Activated CD4-positive, alpha-beta memory T cell treated with anti-CD3 and anti-CD28 coated beads for 36 hours (primary cell): ENCODE measurements at regions not wholly inside any gene's neighbourhood (a gene's known extent, or its start where the extent isn't known, plus 50 kb on each side); places are given as distances from the start of the nearest gene placed in this dataset.
A peak's percentile ranks its signal among the peaks of the same experiment; 100 is the strongest.

Experiments used
- CTCF ChIA-PET: fragments of 350-600 bp; sonication (Branson Sonifier 250); formaldehyde crosslinking; loops from one replicate; lab custom pipeline; 2021; ENCODE audit warnings: antibody characterized with exemption, inconsistent platforms; lab: Charles Lee
- POLR2A ChIA-PET: fragments of 350-600 bp; sonication (Branson Sonifier 250); formaldehyde crosslinking; loops from one replicate; lab custom pipeline; 2021; ENCODE audit warnings: antibody characterized with exemption; lab: Charles Lee
- DNase-seq: peaks from one replicate; pipeline ENCODE4 v3.0.0-alpha.2; 2020
- H3K27ac Mint-ChIP-seq: one replicate; pipeline ENCODE4 v1.8.0; 2021; ENCODE audit warnings: mixed read lengths
- H3K27me3 Mint-ChIP-seq: one replicate; pipeline ENCODE4 v1.8.0; 2021; ENCODE audit warnings: mixed read lengths
- H3K36me3 Mint-ChIP-seq: one replicate; pipeline ENCODE4 v1.8.0; 2021; ENCODE audit warnings: mixed read lengths
- H3K4me1 Mint-ChIP-seq: one replicate; pipeline ENCODE4 v1.8.0; 2021; ENCODE audit warnings: low read depth, mixed read lengths
- H3K4me3 Mint-ChIP-seq: one replicate; pipeline ENCODE4 v1.8.0; 2021; ENCODE audit warnings: mild to moderate bottlenecking, mixed read lengths
- H3K9me3 Mint-ChIP-seq: one replicate; pipeline ENCODE4 v1.8.0; 2021; ENCODE audit warnings: mixed read lengths
- intact Hi-C: fragments of 100-400 bp; cut with micrococcal nuclease; formaldehyde crosslinking; loops from one replicate; pipeline ENCODE4 v1.15.1; 2023

DNA sequence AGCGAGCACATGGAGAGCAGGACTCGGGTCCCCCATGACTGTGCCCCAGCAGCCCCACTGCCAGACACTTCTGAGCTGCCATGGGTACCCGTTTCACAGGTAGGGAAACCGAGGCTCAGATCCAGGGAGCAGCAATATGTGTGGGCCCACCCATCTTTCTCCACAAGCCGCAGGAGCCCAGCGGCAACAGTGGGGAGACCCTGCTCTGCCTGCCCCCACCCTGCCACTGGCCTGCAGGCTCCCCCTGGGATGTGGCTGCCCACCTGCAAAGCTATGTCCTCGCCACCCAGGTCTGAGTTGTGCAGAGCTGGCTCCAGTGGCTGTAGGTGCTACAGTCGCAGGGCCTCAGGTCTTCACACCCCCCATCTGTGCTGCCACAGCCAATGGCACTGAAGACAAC lies 50.6 kb upstream of the C1QTNF9B start:
- no peak for DNase-seq
- peaks cover 14% of the 10 kb centered on the region for H3K27me3 Mint-ChIP-seq
- ChIA-PET POLR2A (no interaction called here), CTCF (interaction anchor here (1.5 kb wide), 1 partner anchor 13 kb away, joined by 3 read pairs; no protein-coding TSS in a partner anchor)
- intact Hi-C loops: no loop called here
- H3K27ac Mint-ChIP-seq: no peak overlapping the region
- H3K36me3 Mint-ChIP-seq: no peaks in the 10 kb centered on the region
- no peaks in the 10 kb centered on the region for H3K4me1 Mint-ChIP-seq
- no peaks in the 10 kb centered on the region for H3K9me3 Mint-ChIP-seq
- no peak overlapping the region for H3K4me3 Mint-ChIP-seq

DNA sequence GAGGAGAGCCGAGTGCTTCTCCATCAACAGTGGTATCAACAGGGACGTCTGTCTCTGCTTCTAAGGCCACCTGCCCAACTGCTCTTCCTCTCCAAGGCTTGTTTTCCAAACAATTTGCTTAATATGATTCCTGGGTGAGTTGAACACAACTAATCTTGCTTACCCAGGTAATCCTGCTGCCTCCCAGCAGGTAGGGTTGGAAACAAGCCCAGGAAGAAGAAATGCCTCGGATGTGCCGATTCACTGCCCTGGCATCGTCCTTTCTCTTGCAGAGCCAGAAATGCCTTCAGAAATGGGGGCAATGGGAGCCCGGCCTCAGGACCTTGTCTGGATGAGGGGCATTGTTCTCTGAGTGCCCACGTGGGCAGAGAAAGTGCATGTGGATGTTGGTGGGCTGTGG lies 51.9 kb upstream of the C1QTNF9B start:
- CTCF ChIA-PET: interaction anchor here (0.8 to 1.5 kb wide), 2 partner anchors 11 kb away, joined by 3 read pairs; no protein-coding TSS in a partner anchor
- H3K4me1 Mint-ChIP-seq: no peaks in the 10 kb centered on the region
- intact Hi-C loops: no loop called here
- H3K36me3 Mint-ChIP-seq: no peaks in the 10 kb centered on the region
- no peak for DNase-seq
- H3K27me3 Mint-ChIP-seq: peaks cover 15% of the 10 kb centered on the region
- POLR2A ChIA-PET: no interaction called here
- no peak overlapping the region for H3K4me3 Mint-ChIP-seq
- no peak overlapping the region for H3K27ac Mint-ChIP-seq
- no peaks in the 10 kb centered on the region for H3K9me3 Mint-ChIP-seq

- Mint-ChIP-seq H3K36me3 (no peaks in the 10 kb centered on the region), H3K9me3 (no peaks in the 10 kb centered on the region), H3K27me3 (peaks cover 17% of the 10 kb centered on the region), H3K4me3 (no peak overlapping the region), H3K4me1 (no peaks in the 10 kb centered on the region), H3K27ac (no peak overlapping the region)
- DNase-seq: no peak
- ChIA-PET CTCF (interaction anchor here (0.8 kb wide), 1 partner anchor 11 kb away, joined by 3 read pairs; no protein-coding TSS in a partner anchor), POLR2A (interaction anchor here (0.5 kb wide), 1 partner anchor 25 kb away, joined by 3 read pairs; no protein-coding TSS in a partner anchor)
- intact Hi-C loops: no loop called here
Observed at GRCh38 chr13:23949736-23950135, 52.4 kb upstream of the C1QTNF9B start.

DNA sequence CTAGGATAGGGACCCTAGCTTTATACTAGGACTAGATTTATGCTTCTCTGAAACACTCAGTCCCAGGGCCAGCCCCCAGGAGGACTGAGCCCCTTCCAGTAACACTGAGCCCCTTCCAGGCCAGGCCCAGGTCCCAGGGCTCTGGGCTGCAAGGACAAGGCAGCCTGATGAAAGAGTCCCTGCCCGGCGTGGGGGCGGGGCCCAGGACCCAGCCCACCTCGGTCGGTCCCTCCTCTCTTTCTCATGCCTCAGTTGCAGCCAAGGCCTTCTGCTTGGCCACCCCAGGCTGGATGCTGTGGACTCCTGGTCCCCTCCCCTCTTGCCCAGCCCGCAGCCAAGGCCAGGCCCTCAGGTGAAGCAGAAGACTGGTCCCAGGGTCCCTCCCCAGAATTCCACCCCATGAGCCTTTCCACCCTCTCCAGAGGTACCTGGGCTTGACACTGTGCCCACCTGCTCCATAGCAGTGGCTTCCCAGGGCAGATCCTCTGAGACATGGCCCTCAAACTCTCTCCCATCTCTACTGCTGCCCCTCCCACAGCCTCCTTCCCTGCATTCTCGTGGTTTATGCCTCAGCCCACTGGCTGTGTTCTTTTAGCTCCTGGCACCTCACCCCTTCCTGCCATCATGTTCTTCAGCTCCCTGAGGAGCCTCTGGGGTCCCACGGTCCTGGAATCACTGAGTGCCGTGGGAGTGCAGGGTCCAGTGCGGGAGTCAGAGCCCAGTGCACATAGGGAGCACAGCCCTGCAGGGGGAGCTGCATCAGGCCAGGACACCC lies 53.6 kb upstream of the C1QTNF9B start:
- Mint-ChIP-seq H3K27me3 (peaks cover 14% of the 10 kb centered on the region), H3K9me3 (no peaks in the 10 kb centered on the region), H3K36me3 (no peaks in the 10 kb centered on the region), H3K27ac (no peak overlapping the region), H3K4me3 (no peak overlapping the region), H3K4me1 (peaks cover 4% of the 10 kb centered on the region)
- intact Hi-C loops: no loop called here
- no peak for DNase-seq
- ChIA-PET CTCF (interaction anchor here (1.0 kb wide), 1 partner anchor 10 kb away, joined by 5 read pairs; no protein-coding TSS in a partner anchor), POLR2A (no interaction called here)

DNA sequence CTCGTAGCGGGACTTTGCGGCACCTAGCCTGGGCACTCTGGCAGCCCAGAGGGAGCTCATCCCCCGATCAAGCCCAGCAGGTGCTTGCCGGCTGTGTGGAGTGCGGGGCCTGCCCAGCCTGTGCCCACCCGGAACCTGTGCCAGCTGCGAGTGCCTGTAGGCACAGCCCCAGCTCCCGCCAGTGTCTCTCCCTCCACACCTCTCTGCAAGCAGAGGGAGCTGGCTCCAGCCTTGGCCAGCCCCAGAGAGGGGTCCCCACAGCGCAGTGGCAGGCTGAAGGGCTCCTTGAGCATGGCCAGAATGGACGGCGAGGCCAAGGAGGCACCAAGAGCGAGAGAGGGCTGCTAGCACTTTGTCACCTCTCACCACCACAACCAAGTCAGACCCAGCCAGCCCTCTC lies 55.5 kb upstream of the C1QTNF9B start:
- DNase-seq: no peak
- Mint-ChIP-seq H3K4me3 (no peak overlapping the region), H3K36me3 (no peaks in the 10 kb centered on the region), H3K27ac (no peak overlapping the region), H3K4me1 (peaks cover 7% of the 10 kb centered on the region), H3K9me3 (no peaks in the 10 kb centered on the region), H3K27me3 (peaks cover 4% of the 10 kb centered on the region)
- ChIA-PET CTCF (no interaction called here), POLR2A (no interaction called here)
- intact Hi-C loops: no loop called here

- no peak overlapping the region for H3K4me3 Mint-ChIP-seq
- DNase-seq: no peak
- no peak overlapping the region for H3K27ac Mint-ChIP-seq
- H3K9me3 Mint-ChIP-seq: no peaks in the 10 kb centered on the region
- intact Hi-C loops: no loop called here
- H3K27me3 Mint-ChIP-seq: peaks cover 4% of the 10 kb centered on the region
- H3K4me1 Mint-ChIP-seq: peaks cover 7% of the 10 kb centered on the region
- ChIA-PET CTCF (no interaction called here), POLR2A (no interaction called here)
- H3K36me3 Mint-ChIP-seq: no peaks in the 10 kb centered on the region
Observed at GRCh38 chr13:23953860-23954512, 56.7 kb upstream of the C1QTNF9B start.

GRCh38 chr13:23955064-23955463 lies 57.8 kb upstream of the C1QTNF9B start:
- DNase-seq: no peak
- no peak overlapping the region for H3K4me3 Mint-ChIP-seq
- H3K27ac Mint-ChIP-seq: no peak overlapping the region
- CTCF ChIA-PET: no interaction called here
- no peaks in the 10 kb centered on the region for H3K9me3 Mint-ChIP-seq
- intact Hi-C loops: no loop called here
- POLR2A ChIA-PET: no interaction called here
- no peaks in the 10 kb centered on the region for H3K36me3 Mint-ChIP-seq
- peaks cover 4% of the 10 kb centered on the region for H3K27me3 Mint-ChIP-seq
- peaks cover 10% of the 10 kb centered on the region for H3K4me1 Mint-ChIP-seq

DNA sequence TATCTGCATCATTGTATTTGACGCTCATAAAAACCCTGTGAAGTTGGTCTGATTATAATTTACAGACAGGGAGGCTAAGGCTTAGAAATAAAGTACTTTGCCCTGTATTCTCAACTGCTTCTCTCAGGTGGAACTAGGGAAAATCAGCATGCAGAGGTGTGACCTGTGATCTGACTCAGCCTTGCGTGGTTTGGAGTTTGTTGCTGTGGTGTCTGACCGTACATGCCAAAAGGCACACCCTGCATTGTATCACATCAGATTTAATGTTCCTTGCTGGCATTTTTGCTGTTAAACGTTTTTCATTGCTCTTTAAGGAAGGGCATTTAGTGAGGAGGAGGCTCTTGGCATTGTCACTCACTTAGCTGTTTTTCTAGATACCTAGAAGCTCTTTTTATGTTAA lies 58.8 kb upstream of the C1QTNF9B start:
- POLR2A ChIA-PET: interaction anchor here (0.8 kb wide), 1 partner anchor 25 kb away, joined by 3 read pairs; no protein-coding TSS in a partner anchor
- Mint-ChIP-seq H3K4me1 (peaks cover 15% of the 10 kb centered on the region), H3K9me3 (no peaks in the 10 kb centered on the region), H3K27me3 (peaks cover 4% of the 10 kb centered on the region), H3K27ac (no peak overlapping the region), H3K4me3 (no peak overlapping the region), H3K36me3 (no peaks in the 10 kb centered on the region)
- CTCF ChIA-PET: interaction anchor here (0.8 to 1.2 kb wide), 3 partner anchors 19 to 274 kb away, joined by 3 read pairs; no protein-coding TSS in a partner anchor
- DNase-seq: peak; percentile 63
- intact Hi-C loops: no loop called here

DNA sequence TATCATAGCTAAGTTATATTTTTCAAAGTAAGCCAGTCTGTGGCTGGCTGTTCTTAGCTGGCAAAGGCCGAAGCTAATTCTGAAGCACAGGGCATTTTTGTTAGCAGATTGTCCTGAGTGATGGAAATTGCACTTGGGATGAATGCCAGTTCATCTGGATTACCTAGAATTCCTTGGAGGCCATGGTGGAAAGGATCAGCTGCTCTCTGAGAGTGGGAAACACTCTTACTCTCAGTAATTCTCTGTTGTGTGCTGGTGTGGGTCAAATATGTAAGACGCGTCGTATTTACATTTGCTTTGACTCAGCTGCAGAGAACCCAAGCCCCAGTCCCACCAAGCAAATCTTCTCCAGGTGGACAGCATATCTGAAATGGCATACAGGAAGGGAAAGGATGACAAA lies 60.7 kb upstream of the C1QTNF9B start:
- no peaks in the 10 kb centered on the region for H3K36me3 Mint-ChIP-seq
- POLR2A ChIA-PET: no interaction called here
- peaks cover 4% of the 10 kb centered on the region for H3K27me3 Mint-ChIP-seq
- DNase-seq: no peak
- no peak overlapping the region for H3K4me3 Mint-ChIP-seq
- CTCF ChIA-PET: interaction anchor here (1.4 to 5.4 kb wide), 3 partner anchors 34 to 271 kb away, joined by 3 to 34 read pairs (median 8); no protein-coding TSS in a partner anchor
- intact Hi-C loops: no loop called here
- H3K9me3 Mint-ChIP-seq: no peaks in the 10 kb centered on the region
- H3K27ac Mint-ChIP-seq: no peak overlapping the region
- H3K4me1 Mint-ChIP-seq: peaks cover 15% of the 10 kb centered on the region

GRCh38 chr13:23959231-23959862 lies 62.0 kb upstream of the C1QTNF9B start:
- Mint-ChIP-seq H3K36me3 (no peaks in the 10 kb centered on the region), H3K4me3 (no peak overlapping the region), H3K4me1 (peaks cover 23% of the 10 kb centered on the region), H3K27me3 (peaks cover 3% of the 10 kb centered on the region), H3K27ac (no peak overlapping the region), H3K9me3 (no peaks in the 10 kb centered on the region)
- ChIA-PET POLR2A (no interaction called here), CTCF (interaction anchor here (1.5 to 5.4 kb wide), 3 partner anchors 38 to 269 kb away, joined by 6 to 34 read pairs (median 8); partner anchors contain the start of gene MIPEP)
- intact Hi-C loops: no loop called here
- DNase-seq: no peak

GRCh38 chr13:23960566-23961156 lies 63.4 kb upstream of the C1QTNF9B start:
- no peaks in the 10 kb centered on the region for H3K9me3 Mint-ChIP-seq
- H3K36me3 Mint-ChIP-seq: no peaks in the 10 kb centered on the region
- H3K4me3 Mint-ChIP-seq: no peak overlapping the region
- POLR2A ChIA-PET: interaction anchor here (0.6 kb wide), 1 partner anchor 13 kb away, joined by 4 read pairs; no protein-coding TSS in a partner anchor
- CTCF ChIA-PET: interaction anchor here (0.7 to 5.4 kb wide), 11 partner anchors 9 to 284 kb away, joined by 3 to 34 read pairs (median 4); partner anchors contain the start of gene MIPEP
- no peak for DNase-seq
- intact Hi-C loops: loop anchor here (1.0 kb wide), 1 partner anchor 39 kb away; no protein-coding TSS in a partner anchor
- H3K27ac Mint-ChIP-seq: no peak overlapping the region
- peaks cover 25% of the 10 kb centered on the region for H3K4me1 Mint-ChIP-seq
- peaks cover 2% of the 10 kb centered on the region for H3K27me3 Mint-ChIP-seq
